Head of caudate nucleus (tissue), 42 donors: ENCODE measurements at regions not wholly inside any gene's neighbourhood (a gene's known extent, or its start where the extent isn't known, plus 50 kb on each side); places are given as distances from the start of the nearest gene placed in this dataset.
A peak's percentile ranks its signal among the peaks of the same experiment; 100 is the strongest.
"Not testable (repeated sequence)": the region's sequence is repeated elsewhere in the genome, so short reads cannot be mapped to it uniquely, and the experiment has no call there.

Source experiments
- DNase-seq, 42 donors: peaks; one replicate each; pipeline versions ENCODE4 v3.0.0 to v3.0.0-alpha.2; 2020 to 2021; ENCODE audit warnings: mixed read lengths in 7 of 42
- intact Hi-C: fragments of 100-400 bp; cut with DNase I; formaldehyde crosslinking; loops from one replicate; pipeline ENCODE4 v1.15.0; 2022

DNA sequence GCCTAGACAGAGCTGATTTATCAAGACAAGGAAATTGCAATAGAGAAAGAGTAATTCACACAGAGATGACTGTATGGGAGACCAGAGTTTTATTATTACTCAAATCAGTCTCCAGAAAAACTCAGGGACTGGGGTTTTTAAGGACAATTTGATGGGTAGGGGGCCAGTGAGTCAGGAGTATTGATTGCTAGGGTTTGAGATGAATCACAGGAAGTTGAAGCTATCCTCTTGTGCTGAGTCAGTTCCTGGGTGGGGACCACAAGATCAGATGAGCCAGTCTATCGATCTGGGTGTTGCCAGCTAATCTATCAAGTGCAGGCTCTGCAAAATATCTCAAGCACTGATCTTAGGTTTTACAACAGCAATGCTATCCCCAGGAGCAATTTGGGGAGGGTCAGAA, 87.4 kb upstream of the TGIF2LY start:
- intact Hi-C loops = not testable (repeated sequence)

DNA sequence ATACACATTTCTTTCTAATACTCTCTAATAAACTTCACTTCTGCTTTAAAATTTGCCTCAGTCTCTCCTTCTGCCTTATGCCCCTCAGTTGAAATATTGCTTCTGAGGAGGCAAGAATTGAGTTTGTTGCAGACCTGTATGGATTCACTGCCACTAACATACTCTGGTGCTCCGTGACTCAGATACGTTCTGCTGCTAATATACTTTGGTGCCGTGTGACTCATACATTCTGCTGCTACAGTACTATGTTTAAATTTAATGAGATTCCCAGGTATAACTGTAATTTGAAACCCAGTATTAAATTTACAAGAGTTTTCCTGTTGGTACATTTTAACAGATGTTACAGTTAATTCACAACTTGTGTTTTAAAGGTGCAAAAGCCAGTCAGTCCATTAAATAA, 84.3 kb upstream of the TGIF2LY start:
- DNase-seq, intact Hi-C loops: not testable (repeated sequence)

More for the DNA sequence above, 87.4 kb upstream of the TGIF2LY start:
- DNase-seq = not testable (repeated sequence)

DNA sequence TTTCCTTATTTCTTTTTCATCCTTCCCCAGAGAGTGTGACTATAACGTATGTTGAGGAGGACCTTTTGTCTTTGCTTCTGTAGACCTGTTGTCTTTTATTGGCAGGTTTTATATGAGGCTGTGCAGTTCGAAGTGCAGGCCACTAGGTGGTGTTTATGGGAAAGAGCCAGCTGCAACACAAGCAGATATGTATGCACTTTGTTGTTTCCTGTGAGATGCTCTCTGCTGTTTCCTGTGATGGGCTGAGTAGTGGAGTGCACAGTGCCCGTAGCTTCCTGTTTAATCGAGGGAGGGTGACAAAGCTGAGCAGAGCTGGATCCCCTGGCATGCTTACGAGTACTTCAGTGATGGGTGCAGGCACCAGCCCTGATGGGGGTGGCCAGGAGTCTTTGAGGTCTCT, 51.8 kb upstream of the TGIF2LY start:
- peak in 12 of 42 donors; percentile 3 to 55 (median 11) for DNase-seq
- intact Hi-C loops = not testable (repeated sequence)
